ENCODE measurements at regions not wholly inside any gene's neighbourhood (a gene's known extent, or its start where the extent isn't known, plus 50 kb on each side); places are given as distances from the start of the nearest gene placed in this dataset.
A peak's percentile ranks its signal among the peaks of the same experiment; 100 is the strongest.
"Not testable (repeated sequence)": the region's sequence is repeated elsewhere in the genome, so short reads cannot be mapped to it uniquely, and the experiment has no call there.

DNA sequence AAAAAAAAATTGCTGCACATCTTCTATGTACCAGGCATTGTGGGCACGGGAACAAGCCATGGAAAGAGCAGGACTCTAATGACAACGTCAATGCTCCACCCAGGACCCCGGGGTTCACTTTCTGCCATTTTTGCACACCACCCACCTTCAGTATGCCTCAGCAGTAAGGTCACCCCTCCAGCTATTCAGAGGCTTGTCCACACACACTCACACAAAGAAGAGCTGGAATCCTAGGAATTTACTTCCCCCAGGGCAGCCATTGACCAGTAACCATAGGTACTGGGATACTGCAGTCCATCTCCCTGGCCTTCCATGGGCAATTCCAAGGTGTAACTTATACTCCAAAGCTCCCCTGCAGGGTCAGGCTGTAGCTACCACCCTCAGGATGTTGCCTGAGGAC is 170.8 kb downstream of the SUCLG1 start:
- no peak for ATAC-seq

DNA sequence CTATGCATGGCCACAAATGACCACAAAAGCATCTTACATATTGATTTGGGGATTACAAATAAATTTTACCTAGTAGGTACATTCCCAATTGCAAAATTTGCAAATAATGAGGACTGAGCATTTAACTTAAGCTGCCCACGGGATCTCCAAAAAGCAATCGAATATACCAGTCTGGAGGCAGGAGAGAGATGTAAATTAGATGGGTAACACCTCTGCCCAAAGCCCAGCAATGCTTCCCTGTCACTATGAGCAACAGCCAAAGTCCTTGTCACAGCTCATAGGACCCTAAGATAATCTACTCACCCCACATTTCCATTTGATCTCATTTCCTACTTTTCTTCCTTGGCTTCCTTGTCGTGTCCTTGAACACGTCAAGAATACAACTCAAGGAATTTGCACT is 172.2 kb downstream of the SUCLG1 start:
- no peak for ATAC-seq

DNA sequence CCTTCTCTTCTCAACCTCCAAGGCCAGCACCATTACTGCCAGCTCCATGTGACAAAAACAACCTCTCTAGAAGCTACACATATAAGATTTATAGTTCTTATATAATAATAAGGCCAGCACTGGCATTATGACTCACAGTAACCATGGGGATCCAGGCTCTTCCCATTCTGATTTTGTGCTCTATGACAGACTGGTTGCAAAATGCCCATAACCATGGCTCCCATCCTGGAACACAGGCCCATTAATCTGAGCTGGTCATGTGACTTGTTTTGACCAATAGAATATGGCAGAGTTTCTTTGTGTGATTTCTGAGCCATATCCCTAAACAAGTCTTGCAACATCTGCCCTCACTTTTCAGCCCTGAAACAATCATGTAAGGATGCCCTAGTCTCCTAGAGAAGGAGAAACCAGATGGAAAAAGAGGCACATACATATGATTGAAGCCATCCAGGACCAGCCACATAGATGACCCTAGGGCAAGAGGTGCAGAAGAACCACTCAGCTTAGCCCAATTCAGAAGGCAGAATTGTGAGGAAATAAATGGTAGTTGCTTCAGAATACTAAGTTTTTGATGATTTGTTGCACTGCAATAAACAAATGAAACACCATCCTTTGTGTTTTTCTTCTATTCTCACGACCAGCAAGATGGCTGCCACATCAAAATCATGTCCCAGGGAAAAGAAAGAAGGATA is 173.9 kb downstream of the SUCLG1 start:
- ATAC-seq = no peak

DNA sequence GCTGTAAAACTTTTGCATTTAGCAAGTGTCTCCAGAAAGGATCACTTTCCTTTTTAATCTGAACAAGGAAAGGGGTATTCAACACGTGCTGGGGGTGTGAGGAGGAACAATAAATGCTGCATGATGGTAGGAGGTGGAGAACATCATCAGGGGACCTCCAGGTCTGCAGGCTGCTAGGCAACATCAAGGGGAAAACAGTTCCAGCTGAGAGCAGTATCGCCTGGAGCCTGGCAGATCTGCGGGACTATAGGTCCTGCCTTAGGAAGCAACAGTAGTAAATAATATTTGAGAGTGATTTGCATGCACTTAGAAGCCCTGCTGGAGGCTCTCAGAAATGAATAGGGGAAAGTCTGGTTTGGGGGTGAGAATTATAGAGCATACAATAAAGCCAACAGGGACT is 175.6 kb downstream of the SUCLG1 start:
- ATAC-seq = no peak

DNA sequence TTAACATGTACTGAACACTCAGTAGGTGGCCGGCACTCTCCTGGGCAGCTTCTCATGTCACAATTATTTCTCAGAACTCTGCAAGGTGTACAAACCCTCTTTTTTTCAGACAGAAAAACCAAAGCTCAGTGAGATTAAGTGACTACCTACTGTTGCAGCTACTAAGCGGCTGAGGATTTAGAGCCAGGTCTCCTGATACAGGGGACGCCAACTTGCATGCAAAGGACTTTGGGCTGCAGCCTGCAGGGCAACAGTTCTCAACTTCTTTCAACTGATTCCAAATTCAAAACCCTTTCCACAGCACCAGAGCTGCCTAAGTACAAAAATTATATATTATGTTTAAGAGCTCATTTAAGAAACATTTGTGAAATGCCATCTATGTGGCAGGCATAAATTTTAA is 177.6 kb downstream of the SUCLG1 start:
- ATAC-seq = no peak

DNA sequence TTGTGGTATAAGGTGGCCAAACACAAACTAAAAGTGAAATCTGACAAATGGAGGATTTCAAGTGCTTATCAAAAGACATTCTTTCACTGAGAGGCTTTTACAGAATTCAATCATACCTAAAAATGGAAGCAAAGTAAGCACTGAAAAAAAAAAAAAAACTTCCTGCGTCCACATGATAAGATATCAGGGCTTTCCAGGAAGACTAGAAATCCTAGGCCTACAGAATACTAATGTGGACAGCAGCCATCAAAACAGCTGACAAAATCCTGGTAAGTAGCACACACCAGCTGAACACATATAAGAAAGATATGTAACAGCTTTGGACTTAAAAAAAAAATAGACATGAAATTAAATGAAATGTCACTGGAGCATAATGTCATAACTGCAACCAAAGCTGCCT is 178.2 kb downstream of the SUCLG1 start:
- ATAC-seq = no peak

DNA sequence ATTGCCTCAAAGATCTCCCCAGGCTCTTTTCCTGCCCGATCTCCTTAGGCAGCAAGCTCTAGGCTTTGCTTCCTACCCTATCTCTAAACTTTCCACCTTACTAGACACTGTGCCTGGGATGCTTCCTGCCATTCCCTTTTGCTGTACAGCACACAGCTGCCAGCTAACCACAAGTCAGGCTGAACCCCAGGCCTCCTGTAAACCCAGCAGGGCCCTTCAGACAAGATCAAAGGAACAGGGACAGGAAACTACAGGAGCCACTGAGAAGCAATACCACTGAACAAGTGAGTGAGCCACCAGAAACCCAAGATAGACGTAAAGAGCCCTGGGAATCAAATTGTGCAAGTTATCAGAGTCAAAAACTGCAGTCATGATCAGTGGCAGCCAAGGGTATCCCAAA is 180.7 kb downstream of the SUCLG1 start:
- no peak for ATAC-seq

DNA sequence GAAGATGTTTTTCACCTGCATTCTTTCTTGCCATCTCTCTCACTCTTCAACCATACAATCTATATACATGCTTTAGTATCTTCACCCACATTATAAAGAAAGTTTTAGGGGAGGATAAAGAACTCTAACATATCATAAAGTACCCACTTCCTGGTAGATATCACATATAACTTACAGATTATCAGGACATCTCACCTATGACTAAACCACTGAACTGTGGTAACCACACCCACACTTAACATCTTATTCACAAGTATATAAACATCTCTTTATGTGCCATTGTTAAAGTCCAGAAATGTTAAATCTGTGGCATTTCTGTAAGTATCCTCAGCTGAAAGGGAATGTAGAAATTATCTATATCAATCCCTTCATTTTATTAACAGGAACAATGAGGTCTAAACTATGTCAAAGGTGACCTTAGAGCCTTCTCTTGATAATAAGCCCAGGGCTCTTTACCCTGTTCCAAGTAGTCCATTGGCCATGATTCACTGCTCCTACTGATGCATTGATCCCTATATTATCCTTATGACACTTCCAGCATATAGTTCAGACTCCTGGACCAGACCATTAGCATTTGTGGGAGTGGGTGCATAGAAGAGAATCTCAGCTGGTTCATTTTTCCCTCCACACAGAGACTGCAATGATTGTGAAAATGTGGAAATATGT is 182.4 kb downstream of the SUCLG1 start:
- peak; percentile 38 to 51 for ATAC-seq

DNA sequence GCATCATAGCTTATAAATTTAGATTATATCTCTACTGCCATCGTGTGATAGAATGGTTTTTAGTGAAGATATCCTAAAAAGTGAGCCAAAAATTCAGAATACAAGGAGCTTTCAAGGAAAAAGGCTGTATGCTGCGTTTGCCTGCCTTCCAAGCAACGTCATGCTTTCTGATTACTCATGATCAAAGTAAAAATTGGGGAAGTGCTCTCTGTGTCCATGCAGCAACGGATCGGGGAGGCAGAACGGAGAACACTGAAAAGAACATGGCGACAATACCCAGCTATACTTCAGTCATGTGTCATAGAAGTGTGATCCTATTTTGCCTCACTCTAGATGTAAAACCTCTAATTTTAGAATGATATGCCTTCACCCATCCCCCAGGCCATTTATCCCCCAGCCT is 185.7 kb downstream of the SUCLG1 start:
- no peak for ATAC-seq

DNA sequence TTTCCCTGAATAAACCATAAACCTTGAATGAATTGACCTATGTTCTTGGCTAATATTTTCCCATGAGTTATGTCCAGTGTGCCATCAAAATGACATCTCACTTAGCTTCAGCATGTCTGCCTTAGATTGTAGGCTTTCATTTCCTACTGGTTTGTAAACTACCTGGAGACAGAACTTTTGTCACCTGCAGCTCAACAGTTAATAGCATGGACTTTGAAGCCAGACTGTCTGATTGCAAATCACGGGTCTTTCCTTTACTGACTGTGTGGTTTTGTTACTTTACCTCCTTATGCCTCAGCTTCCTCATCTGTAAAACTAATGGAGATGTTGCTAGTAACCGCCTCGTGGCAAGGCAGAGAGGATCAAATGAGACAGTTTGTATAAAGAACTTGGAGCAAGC is 187.1 kb downstream of the SUCLG1 start:
- ATAC-seq = no peak

DNA sequence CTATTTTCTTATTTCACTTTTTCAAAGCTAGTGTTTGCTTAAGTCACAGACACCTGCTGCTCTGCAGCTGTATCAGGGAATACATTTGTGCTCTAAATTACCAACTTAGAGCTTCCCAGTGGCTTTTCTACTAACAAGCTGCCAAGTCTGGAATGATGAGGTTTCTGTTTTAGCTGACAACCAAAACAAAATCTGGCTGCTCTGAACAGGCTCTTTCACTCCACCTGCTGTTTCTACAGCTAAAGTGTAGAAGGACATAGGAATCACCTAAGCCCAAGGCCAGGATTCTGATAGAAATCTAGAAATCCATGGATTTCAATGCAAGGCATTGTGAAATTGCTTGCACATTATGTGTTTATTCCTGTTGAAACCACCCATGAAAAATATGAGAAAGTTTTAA is 201.2 kb downstream of the SUCLG1 start:
- no peak for ATAC-seq

DNA sequence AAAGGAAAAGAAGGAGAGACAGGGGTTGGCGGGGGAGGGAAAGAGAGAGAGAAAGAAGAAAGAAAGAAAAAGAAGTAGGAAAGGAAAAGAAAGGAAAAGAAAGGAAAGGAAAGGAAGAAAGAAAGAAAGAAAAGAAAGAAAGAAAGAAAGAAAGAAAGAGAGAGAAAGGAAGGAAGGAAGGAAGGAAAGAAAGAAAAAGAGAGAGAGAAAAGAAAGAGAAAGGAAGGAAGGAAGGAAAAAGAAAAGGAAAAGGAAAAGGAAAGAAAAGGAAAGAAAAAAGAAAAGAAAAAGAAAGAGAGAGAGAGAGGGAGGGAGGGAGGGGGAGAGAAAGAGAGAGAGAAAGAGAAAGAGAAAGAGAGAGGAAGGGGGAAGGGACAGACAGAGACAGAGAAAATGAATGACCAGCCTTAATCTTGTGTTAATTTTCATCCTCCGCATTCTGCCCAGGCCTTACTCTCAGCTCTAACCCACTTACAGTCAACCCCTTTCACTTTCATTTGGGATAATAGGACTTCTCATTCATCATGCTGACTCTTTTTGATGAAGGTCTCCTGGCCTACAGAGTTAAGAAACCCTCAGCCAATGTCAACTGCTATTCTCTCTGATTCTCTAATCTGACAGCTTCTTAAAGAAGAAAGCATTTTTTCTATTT is 207.3 kb downstream of the SUCLG1 start:
- ATAC-seq = no peak

DNA sequence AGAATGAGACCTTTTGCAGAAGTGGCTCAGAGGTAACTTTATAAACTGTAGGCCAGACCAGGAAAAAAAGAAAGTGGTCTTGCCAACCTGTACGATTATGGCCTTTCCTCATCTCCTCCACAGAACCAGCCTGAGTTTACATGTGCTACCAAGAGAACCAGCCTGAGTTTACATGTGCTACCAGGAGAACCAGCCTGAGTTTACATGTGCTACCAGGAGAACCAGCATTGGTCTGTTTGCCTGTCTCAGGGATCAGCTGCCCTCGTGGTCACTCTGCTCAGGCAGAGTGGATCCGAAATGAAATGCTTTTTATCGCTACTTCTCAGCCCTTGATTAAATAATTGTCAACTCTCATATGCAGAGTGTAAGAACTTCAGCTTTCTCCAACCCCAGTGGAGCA is 209.9 kb downstream of the SUCLG1 start:
- ATAC-seq = no peak

DNA sequence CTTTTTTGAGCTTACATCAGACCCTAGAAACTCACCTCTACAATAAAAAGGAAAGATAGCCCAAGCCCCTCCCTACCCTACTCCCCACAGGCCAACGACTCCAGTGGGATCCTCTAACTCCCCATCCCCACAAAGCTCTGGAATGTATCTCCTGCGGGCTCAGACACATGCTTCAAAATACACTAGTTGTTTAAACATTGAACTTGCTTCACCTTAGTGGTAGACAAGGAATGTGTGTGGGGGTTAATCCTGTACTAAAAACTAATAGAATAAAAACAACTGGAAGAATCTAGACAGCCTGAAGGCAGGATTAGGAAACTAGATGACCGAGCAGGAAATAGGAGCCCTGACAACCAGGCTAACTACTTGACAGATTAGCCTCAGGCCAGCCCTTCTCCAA is 211.5 kb downstream of the SUCLG1 start:
- ATAC-seq = no peak

DNA sequence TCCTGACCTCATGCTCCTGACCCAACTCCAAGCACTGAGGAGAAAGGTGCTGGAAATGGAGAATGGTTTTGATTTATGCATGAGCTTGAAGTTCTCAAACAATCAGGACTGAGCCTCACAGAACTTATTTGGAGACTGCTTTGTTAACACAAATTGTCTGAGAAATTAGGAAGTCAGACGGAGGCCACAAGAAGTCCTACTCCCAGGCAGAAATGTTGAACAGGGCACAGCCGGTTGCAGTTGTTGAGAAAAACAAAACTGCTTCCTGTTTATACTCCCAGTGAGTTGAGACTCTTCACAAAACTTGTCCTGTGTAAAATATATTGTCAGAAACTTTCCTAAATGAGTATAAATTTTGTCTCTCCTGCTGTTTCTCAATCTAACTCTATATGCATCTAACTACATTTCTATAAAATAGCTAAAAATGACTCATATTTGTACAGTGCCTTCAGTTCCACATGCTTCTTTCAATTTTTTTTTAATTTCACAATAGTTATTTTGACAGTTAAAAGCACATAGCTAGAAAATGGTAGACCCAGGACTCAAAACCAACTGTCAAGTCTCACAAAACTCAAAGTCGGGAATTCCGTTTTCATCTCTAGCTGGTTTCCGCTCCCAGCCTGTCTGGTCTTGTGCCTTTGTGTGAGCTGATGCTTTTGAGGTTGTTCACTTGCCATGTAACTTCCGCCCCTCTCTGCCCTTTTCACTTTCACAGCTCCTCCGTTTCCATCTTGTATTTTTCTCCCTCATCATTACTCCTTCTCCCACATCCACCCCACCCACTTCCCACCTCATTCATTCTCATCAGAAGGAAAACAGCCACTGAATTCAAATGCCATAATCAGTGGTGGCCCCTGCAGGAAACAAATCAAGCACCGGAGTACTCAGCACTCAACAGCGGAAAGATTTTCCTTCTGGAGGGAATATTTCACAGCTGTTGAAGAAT is 215.0 kb downstream of the SUCLG1 start:
- no peak for ATAC-seq

DNA sequence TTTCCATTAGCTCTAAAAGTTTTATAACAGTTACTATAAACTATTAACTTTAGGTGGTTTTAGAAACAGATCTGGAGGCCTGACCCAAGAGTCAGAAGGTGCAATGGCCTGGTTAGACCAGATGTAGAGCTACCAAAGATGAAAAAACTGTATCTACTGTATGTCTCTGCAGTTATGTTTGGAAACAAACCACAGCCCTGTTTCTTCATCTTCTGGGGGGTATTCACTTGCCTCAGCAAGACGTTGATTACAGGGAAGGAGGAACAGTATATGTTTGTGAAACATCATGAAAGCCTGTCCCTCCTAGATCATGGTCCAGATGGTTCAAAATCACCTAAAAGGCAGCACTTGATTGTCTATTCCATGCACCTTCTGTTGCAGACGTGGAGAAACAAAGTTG is 220.2 kb downstream of the SUCLG1 start:
- ATAC-seq = no peak

DNA sequence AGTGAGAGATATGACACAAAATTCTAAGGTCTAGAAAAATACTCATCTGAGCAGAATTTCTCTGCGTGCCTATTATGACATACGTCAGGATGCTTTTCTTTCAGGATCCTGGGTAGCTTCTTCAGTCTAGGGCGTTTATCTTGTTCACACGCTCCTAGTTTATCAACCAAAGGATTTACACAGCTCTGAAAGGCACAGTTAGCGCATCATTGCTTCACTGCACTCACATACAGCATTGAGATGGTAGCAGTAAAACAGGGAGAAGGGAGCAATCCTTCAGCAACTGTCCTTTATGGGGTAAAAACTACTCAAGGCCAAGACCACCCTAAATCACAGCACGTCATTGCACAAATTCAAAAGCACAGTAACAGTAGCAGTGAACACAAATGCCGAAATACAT is 222.8 kb downstream of the SUCLG1 start:
- no peak for ATAC-seq

DNA sequence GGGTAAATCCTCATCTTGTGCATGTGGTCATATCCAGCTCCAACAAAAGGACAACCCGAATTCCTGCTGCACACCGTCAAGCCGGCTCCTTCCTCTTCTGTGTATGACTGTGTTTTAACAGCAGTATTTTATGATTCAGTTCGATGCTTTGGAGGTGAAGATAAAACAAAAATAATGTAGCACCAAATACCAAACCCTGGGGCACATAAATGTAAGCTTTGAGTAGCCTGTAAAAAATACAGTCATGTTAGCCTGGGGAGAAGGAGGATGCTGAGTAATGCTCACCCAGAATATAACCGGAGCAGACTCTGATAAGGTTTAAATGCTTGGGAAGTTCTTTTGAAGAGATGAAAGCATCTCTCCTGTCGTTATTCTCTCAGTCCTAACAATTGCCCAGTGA is 225.0 kb downstream of the SUCLG1 start:
- no peak for ATAC-seq

DNA sequence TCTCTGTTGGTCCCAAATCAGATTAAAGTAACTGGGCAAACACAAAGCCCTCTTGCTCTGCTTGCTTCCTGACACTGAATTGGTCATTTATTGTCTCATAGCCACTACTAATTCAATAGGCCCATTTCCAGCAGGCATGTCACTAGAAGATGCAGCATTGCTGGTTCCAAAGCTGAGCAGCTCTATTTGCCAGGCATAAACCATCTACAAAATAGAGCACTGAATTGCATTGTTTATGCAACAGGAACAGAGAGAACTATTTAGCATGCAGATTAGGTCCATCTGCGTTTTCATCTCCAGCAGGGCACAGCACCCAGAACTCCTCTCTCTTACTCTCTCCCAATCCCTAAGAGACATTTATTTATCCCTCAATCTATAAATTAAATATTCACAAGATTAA is 227.6 kb downstream of the SUCLG1 start:
- ATAC-seq = no peak

DNA sequence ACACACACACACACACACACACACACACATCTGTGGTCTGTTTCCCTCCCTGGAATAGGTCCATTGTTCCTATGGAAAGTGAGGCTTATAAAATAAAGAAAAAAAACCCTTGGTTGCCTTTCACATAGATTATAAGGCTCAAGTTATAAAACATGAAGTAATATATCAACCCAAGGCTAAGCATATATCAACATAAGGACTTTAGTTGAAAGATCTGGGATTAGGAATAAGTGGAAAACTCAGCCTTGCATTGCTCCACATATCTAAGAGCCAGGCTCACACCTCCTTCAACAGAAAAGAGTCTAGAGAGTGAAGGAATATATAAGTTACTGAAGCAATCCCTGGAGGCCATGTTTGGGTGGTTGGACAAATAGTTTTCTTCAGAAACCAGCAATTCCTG is 235.0 kb downstream of the SUCLG1 start:
- ATAC-seq = no peak

DNA sequence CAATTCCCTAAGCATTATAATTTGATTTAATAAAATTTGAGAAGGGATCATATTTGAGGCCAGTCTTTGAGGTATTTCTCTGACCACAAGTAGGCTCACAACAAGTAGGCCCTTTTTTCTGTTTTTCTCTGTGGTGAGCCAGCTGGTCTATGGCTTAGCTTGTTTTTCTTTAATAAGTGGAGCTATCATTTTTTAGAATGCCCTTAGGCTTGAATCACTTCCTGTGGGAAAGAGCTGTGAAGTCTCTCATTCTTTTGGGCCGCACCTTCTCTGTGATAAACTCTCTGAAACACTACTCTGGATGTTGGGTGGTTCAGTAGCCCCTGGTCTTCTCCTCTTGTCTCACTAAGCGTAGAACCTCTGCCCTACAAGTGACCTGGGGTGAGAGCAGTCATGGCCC is 235.9 kb downstream of the SUCLG1 start:
- ATAC-seq = no peak

DNA sequence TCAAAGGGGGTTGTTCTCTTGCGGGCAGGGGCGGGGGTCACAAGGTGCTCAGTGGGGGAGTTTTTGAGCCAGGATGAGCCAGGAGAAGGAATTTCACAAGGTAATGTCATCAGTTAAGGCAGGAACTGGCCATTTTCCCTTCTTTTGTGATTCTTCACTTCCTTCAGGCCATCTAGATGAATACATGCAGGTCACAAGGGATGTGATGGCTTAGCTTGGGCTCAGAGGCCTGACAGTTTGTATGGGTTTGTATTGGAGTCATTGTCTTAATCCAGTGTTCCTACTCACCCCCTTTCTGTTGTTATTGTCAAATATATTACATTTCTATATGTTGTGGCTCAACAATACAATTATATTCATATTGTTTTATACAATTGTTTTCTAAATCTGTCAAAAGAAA is 238.0 kb downstream of the SUCLG1 start:
- not testable (repeated sequence) for ATAC-seq

DNA sequence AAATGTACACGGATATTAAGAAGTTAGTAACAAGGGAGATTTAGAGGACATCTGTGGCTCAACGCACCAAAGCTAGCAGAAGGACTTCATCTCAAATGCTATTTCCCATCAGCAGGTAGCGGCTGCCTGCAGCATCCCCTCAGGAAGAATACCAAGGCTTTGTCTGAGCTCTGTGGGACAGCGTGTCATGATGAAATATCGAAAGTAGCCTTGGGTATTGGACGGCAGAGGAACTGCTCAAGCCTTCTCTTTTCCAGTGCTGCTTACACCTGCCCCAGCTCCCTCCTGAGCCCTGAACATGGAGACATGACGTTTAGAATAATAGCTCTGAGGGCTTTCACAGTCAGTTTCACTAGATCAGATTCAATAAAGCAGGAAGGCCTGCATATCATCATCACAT is 241.6 kb downstream of the SUCLG1 start:
- ATAC-seq = no peak

Measured in activated CD4-positive, CD25-positive, alpha-beta regulatory T cell treated with anti-CD3 and anti-CD28 coated beads, Interleukin-2, amount 50 U/mL, for 24 hours (primary cell).